Body of pancreas (tissue), 4 donors: ENCODE measurements at regions not wholly inside any gene's neighbourhood (a gene's known extent, or its start where the extent isn't known, plus 50 kb on each side); places are given as distances from the start of the nearest gene placed in this dataset.

Experiments
- CTCF ChIP-seq, 7 experiments: fragments of 450-650 bp in 4 of 7; fragments of 200-600 bp in 3 of 7; sonication (generic) in 3 of 7; IDR thresholded peaks; one replicate each; pipeline ENCODE4 v1.5.1; 2016 to 2019; ENCODE audit warnings: antibody characterized with exemption in 7 of 7
- POLR2A ChIP-seq, 3 donors: fragments of 450-650 bp; IDR thresholded peaks; one replicate each; pipeline ENCODE4 v1.6.1; 2016; ENCODE audit warnings: antibody characterized with exemption in 3 of 3, mild to moderate bottlenecking in 2 of 3

- TF ChIP-seq CTCF (IDR thresholded peaks at IDR 0.05) (no peak), POLR2A (IDR thresholded peaks at IDR 0.05) (no peak)
Measured at GRCh38 chr5:142421621-142422397, 97.0 kb upstream of the SPRY4 start.
